ENCODE measurements at regions not wholly inside any gene's neighbourhood (a gene's known extent, or its start where the extent isn't known, plus 50 kb on each side); places are given as distances from the start of the nearest gene placed in this dataset.

- H3K56ac ChIP-seq (ENCODE audit: insufficient read length, low read depth, low read length), result no peak overlapping the region
- H3K14ac ChIP-seq (ENCODE audit: insufficient read depth, low read length), result no peak overlapping the region
- no peak overlapping the region for H2BK12ac ChIP-seq (ENCODE audit: insufficient read length, low read depth, low read length)
- H4K20me1 ChIP-seq (ENCODE audit: control insufficient read depth, insufficient read depth, insufficient read length), result no peaks in the 10 kb centered on the region
- no peak overlapping the region for H2BK5ac ChIP-seq (ENCODE audit: insufficient read length, low read length)
- H3K27ac Mint-ChIP-seq, result no peak overlapping the region
- no peak overlapping the region for H3T11ph ChIP-seq (ENCODE audit: low read length)
- H4K8ac ChIP-seq (replicated peaks; ENCODE audit: insufficient read length, low read depth, low read length), result no peak overlapping the region
- no peak overlapping the region for H3K18ac ChIP-seq (ENCODE audit: insufficient read length, low read depth, low read length)
- no peak overlapping the region for H3K9ac ChIP-seq (ENCODE audit: extremely low read depth, insufficient read length, low read length)
- no peak overlapping the region for H4K5ac ChIP-seq (ENCODE audit: insufficient read length, low read depth, low read length)
- WGBS (ENCODE audit: extremely low coverage, insufficient read length, low lambda C conversion rate), result no CpG with 5 or more reads among the region's 5 CpGs
- no peaks in the 10 kb centered on the region for H3K9me3 ChIP-seq (ENCODE audit: control insufficient read depth, low read depth, low read length)
- no peaks in the 10 kb centered on the region for H3K27me3 Mint-ChIP-seq (ENCODE audit: low read depth)
- H4K91ac ChIP-seq (ENCODE audit: insufficient read length, low read depth, low read length), result no peak overlapping the region
- H3K4me1 ChIP-seq (ENCODE audit: insufficient read depth, low read length), result no peaks in the 10 kb centered on the region
- no peak for DNase-seq
- no peak overlapping the region for H2AK5ac ChIP-seq (ENCODE audit: insufficient read length, low read length)
- no peak overlapping the region for H2BK15ac ChIP-seq (ENCODE audit: low read depth, low read length)
- H3K23ac ChIP-seq (ENCODE audit: insufficient read length, low read depth, low read length), result no peak overlapping the region
- no peak overlapping the region for H2BK20ac ChIP-seq (ENCODE audit: low read depth, low read length, poor library complexity, severe bottlenecking)
- H3K27me3 ChIP-seq (ENCODE audit: insufficient read depth, low read length), result no peaks in the 10 kb centered on the region
- H3K9me3 Mint-ChIP-seq, result peaks cover 29 to 46% of the 10 kb centered on the region in 2 experiments
- no peak overlapping the region for H3K4me2 ChIP-seq (ENCODE audit: insufficient read depth, insufficient read length, low read length)
- H3K4ac ChIP-seq (ENCODE audit: low read depth, low read length), result no peak overlapping the region
- TF ChIP-seq CTCF (conservative IDR thresholded peaks at IDR 0.05), result no peak
- H2AFZ ChIP-seq (ENCODE audit: low read length), result no peak overlapping the region
- H3K36me3 Mint-ChIP-seq (ENCODE audit: insufficient read depth in 1 of 3, low read depth in 3 of 3), result peaks cover 10 to 30% (median 14%) of the 10 kb centered on the region in 3 experiments
- no peak overlapping the region for H3K4me3 Mint-ChIP-seq
- H2BK120ac ChIP-seq (ENCODE audit: low read depth, low read length, poor library complexity, severe bottlenecking), result no peak overlapping the region
- H3K79me1 ChIP-seq (ENCODE audit: insufficient read depth, low read depth, low read length, poor library complexity, severe bottlenecking), result no peaks in the 10 kb centered on the region
- H3K27ac ChIP-seq (ENCODE audit: insufficient read length, low read depth, low read length), result no peak overlapping the region
- H3K23me2 ChIP-seq (ENCODE audit: insufficient read length, low read depth, low read length, poor library complexity, severe bottlenecking), result no peaks in the 10 kb centered on the region
- H3K79me2 ChIP-seq (ENCODE audit: insufficient read depth, low read length), result no peaks in the 10 kb centered on the region
- no peaks in the 10 kb centered on the region for H3K4me1 Mint-ChIP-seq
These were observed 81.4 kb downstream of the ETS2 start for GRCh38 chr21:38887062-38887686.
